ENCODE measurements at regions not wholly inside any gene's neighbourhood (a gene's known extent, or its start where the extent isn't known, plus 50 kb on each side); places are given as distances from the start of the nearest gene placed in this dataset.

DNA sequence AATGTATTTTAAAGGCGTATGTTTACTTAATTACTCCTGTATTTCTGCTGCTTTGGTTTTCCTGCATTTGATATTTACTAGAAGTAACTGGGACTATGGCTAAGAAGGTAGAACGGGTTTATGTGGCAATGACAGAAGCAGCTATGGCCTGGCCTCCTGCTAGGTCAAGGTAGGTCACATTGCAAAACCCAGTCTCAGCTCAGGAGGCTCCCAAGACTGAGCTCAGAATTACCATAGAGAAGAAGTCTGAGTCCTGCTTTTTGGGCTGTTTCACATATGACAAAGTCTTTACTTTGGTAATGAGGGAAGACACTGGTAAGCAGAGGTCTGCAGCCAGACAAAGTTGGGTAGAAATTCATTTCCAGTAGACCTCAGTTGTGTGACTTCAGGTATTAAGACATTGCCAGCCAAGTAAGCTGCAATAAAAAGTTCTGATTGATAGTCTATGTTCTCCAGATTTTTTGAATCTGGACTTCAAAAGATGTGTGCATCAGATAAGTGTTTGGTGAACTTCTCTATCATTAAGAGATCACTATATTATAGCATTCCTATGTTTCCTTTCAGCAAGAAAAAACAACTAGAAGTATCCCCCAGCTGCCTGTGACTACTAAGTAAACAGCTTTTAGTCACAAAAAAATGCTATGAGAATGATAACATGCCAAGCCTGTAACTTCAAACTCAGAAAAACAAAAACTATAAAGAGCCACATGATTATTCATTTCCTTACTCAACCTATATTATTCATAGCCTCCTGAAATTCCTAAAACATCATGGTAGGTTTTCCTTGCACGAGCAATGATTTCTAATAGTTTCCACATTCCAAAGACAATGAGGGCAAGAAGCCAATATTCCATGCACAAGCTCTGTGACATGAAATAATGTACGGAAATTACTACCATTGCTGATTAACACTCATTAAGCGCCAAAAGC is 312.3 kb downstream of the HAO1 start:
- intact Hi-C loops (cut with DNase I), result no loop called here
- DNase-seq, result no peak
- WGBS, 2 donors, result 43 to 61% methylated on average over 5 of the region's 5 CpGs
- no peak for FAIRE-seq
- H3K27ac ChIP-seq, result no peak overlapping the region
- TF ChIP-seq, protein P1, sequence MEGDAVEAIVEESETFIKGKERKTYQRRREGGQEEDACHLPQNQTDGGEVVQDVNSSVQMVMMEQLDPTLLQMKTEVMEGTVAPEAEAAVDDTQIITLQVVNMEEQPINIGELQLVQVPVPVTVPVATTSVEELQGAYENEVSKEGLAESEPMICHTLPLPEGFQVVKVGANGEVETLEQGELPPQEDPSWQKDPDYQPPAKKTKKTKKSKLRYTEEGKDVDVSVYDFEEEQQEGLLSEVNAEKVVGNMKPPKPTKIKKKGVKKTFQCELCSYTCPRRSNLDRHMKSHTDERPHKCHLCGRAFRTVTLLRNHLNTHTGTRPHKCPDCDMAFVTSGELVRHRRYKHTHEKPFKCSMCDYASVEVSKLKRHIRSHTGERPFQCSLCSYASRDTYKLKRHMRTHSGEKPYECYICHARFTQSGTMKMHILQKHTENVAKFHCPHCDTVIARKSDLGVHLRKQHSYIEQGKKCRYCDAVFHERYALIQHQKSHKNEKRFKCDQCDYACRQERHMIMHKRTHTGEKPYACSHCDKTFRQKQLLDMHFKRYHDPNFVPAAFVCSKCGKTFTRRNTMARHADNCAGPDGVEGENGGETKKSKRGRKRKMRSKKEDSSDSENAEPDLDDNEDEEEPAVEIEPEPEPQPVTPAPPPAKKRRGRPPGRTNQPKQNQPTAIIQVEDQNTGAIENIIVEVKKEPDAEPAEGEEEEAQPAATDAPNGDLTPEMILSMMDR (IDR thresholded peaks at IDR 0.05), result no peak
- ATAC-seq, result no peak
- no peaks in the 10 kb centered on the region for H3K9me3 ChIP-seq
- H3K36me3 ChIP-seq, result no peaks in the 10 kb centered on the region
- H3K4me1 ChIP-seq, result no peaks in the 10 kb centered on the region
- no peak overlapping the region for H3K4me3 ChIP-seq
- no peaks in the 10 kb centered on the region for H3K27me3 ChIP-seq

DNA sequence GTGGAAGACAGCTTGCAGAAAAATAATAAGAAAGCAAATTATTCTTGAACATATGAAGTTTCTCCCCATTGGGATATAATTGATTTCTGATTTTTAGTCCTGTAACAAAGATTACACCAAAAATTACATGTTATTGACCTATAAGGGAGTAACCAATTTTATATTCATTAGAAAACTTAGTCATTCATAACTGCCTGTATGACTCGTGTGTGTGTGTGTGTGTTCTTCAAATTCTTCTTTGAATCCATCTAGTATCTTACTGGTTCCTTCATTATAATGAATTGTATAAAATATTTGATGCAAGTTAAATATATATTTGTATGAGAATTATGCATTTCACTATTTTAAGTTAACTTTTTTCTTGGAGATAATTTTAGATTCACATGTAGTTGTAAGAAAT is 310.4 kb downstream of the HAO1 start:
- ATAC-seq (no peak), FAIRE-seq (no peak), DNase-seq (no peak)
- TF ChIP-seq, protein P1 (IDR thresholded peaks at IDR 0.05), result no peak
- H3K36me3 ChIP-seq, result no peaks in the 10 kb centered on the region
- H3K4me3 ChIP-seq, result no peak overlapping the region
- 19 to 55% methylated on average over 1 of the region's 1 CpG for WGBS, 2 donors
- H3K27ac ChIP-seq, result no peak overlapping the region
- H3K4me1 ChIP-seq, result no peaks in the 10 kb centered on the region
- intact Hi-C loops (cut with DNase I), result no loop called here
- no peaks in the 10 kb centered on the region for H3K9me3 ChIP-seq
- H3K27me3 ChIP-seq, result no peaks in the 10 kb centered on the region

DNA sequence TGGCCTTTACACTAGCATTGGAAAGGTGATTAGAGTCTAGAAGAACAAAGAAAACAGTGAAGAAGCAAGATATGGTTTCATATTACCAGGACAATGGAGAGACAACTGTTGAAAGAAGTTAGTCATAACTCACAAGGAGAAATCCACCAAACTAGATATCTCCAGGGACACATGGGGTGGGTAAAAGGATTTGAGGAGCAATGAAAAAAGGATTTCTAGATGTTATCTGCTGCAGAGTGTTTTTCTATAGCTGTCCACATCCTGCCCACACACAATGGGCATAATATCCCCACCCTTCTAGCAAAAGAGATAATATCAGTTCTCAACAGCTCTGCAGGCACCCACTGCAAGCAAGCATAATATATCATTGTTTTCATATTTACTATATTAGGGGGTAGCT is 303.1 kb downstream of the HAO1 start:
- no peaks in the 10 kb centered on the region for H3K27me3 ChIP-seq
- H3K36me3 ChIP-seq, result no peaks in the 10 kb centered on the region
- H3K4me3 ChIP-seq, result no peak overlapping the region
- FAIRE-seq (no peak), DNase-seq (no peak), ATAC-seq (no peak)
- TF ChIP-seq, protein P1 (IDR thresholded peaks at IDR 0.05), result no peak
- no peaks in the 10 kb centered on the region for H3K9me3 ChIP-seq
- no peak overlapping the region for H3K27ac ChIP-seq
- intact Hi-C loops (cut with DNase I), result no loop called here
- H3K4me1 ChIP-seq, result no peaks in the 10 kb centered on the region

DNA sequence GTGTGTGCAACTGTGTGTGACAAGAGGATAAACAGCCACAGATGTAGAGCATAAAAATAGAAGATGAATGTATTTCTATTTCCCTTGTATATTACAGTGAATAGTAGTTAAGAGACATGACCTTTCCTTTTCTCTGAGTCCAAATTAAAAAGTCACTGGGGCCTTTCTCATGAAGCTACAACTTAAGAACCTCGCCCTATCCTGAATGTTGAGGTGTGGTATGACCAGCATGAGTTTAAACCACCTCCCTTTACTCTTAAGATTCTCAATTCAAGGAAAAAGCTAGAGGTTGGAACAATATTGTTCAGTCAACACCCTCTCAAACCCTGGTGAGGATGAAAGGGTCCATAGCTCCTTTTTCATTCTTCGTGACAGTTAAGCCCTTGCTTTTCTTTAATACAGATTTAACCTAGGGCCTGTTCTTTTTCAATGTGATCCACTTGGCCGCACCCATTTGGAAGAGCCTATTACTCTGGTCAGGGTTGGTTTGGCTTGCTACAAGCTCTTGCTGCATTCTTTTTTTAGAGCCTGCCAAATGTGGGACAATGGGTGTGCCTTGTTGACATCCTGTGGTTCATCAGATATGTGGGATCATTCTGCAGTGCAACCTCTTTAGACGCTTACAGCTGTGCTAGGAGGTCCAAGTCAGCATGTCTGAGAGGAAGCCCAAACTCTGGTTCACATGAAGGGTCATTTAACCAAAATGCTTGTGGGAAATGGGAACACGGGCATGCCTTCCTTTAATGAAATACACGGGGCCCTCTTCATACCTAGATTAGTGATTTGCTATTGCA is 290.0 kb downstream of the HAO1 start:
- 49 to 69% methylated on average over 6 of the region's 6 CpGs for WGBS, 2 donors
- DNase-seq (no peak), FAIRE-seq (no peak), ATAC-seq (peak in 1 of 4 donors; percentile 35)
- H3K9me3 ChIP-seq, result no peaks in the 10 kb centered on the region
- no peaks in the 10 kb centered on the region for H3K4me1 ChIP-seq
- intact Hi-C loops (cut with DNase I), result no loop called here
- no peaks in the 10 kb centered on the region for H3K36me3 ChIP-seq
- TF ChIP-seq, protein P1 (IDR thresholded peaks at IDR 0.05), result no peak
- H3K27me3 ChIP-seq, result no peaks in the 10 kb centered on the region
- H3K4me3 ChIP-seq, result no peak overlapping the region
- no peak overlapping the region for H3K27ac ChIP-seq

DNA sequence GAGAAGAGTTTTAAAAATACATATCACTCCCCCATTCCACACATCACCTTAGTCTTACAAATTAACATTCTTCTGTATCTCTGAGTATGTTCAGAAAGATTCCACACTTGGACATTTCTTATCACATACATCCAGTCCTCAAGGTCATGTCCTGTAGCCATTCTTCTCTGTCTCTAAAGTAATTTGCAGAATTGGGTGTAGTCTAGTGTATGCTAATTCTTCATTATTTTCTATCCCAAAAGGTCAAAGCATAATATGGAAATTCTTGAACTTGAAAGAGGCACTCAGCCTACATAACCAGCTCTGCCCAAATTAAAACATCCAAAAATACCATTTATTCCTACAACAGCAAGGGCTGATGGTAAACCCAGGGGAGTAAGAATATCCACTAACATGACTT is 286.0 kb downstream of the HAO1 start:
- no peak overlapping the region for H3K27ac ChIP-seq
- intact Hi-C loops (cut with DNase I), result no loop called here
- no peaks in the 10 kb centered on the region for H3K9me3 ChIP-seq
- no peak for FAIRE-seq
- DNase-seq, result no peak
- H3K27me3 ChIP-seq, result no peaks in the 10 kb centered on the region
- no peak overlapping the region for H3K4me3 ChIP-seq
- no peak for ATAC-seq
- H3K4me1 ChIP-seq, result no peaks in the 10 kb centered on the region
- TF ChIP-seq, protein P1 (IDR thresholded peaks at IDR 0.05), result no peak
- no peaks in the 10 kb centered on the region for H3K36me3 ChIP-seq
